ENCODE measurements at regions not wholly inside any gene's neighbourhood (a gene's known extent, or its start where the extent isn't known, plus 50 kb on each side); places are given as distances from the start of the nearest gene placed in this dataset.

DNA sequence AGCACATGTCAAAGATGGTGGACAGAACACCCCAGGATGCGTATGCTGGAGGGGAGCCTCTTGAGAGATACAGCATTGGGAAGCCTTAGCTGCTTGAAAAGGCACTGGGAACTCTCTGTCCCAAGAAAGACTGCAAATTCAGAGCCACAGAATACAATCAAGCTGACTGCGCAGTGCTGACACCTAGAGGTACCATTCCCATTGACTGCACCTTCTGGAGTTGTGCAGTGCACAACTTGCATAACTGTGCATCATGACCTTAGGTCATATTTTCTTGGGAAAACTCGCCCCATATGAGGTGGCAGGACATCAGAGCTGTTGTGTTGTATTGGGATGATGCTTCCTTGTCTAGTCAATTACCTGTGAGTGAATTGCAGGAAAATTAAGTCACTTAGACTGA is 646.5 kb upstream of the NOX3 start:
- DNase-seq = peak; percentile 28
- Mint-ChIP-seq H3K27me3 (ENCODE audit: insufficient read depth) (peaks cover 6% of the 10 kb centered on the region; the same call in 1 of the 2 replicates), H3K36me3 (ENCODE audit: low read depth) (no peaks in the 10 kb centered on the region)

DNA sequence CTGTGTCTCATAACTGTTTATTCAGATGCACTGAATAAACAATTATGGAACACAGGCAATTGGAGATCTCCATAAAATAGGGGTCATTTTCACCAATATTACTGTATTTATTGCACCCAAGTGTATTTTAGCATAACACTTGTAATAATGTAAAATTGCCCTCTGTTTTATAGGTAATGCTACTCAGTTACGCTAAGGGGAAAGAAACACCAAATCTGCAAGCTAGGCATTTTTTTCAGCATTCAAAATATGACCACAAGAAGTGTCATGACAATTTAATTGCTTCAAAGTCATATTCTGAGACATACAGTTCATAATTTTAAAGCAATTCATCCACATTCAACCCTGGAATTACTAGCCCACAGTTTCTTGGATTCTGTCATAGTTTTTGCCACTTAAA is 643.2 kb upstream of the NOX3 start:
- no peak overlapping the region for H3K27ac Mint-ChIP-seq
- TF ChIP-seq CTCF (IDR thresholded peaks at IDR 0.05) = no peak
- H3K4me3 Mint-ChIP-seq = no peak overlapping the region
- no peaks in the 10 kb centered on the region for H3K4me1 Mint-ChIP-seq (ENCODE audit: low read depth)
- DNase-seq = no peak
- no peaks in the 10 kb centered on the region for H3K36me3 Mint-ChIP-seq (ENCODE audit: low read depth)
- no peaks in the 10 kb centered on the region for H3K9me3 Mint-ChIP-seq
- H3K27me3 Mint-ChIP-seq (ENCODE audit: insufficient read depth) = no peaks in the 10 kb centered on the region; the same call in 1 of the 2 replicates

More for the DNA sequence above, 646.5 kb upstream of the NOX3 start:
- Mint-ChIP-seq H3K9me3 (no peaks in the 10 kb centered on the region), H3K4me1 (ENCODE audit: low read depth) (no peaks in the 10 kb centered on the region), H3K27ac (no peak overlapping the region), H3K4me3 (no peak overlapping the region)
- peak; percentile 70 for TF ChIP-seq CTCF (IDR thresholded peaks at IDR 0.05)

DNA sequence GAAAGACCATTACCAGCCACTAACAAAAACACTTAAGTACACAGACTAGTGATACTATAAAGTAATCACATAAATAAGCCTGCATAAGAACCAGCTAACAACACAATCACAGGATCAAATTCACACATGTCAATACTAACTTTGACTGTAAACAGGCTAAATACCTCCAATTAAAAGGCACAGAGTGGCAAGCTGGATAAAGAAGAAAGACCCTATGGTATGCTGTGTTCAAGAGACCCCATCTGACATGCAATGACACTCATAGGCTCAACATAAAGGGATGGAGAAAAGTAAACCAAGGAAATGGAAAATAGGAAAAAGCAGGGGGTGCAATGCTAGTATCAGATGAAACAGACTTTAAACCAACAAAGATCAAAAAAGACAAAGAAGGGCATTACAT is 631.8 kb upstream of the NOX3 start:
- H3K27ac Mint-ChIP-seq = no peak overlapping the region
- H3K36me3 Mint-ChIP-seq (ENCODE audit: low read depth) = no peaks in the 10 kb centered on the region
- no peak overlapping the region for H3K4me3 Mint-ChIP-seq
- H3K27me3 Mint-ChIP-seq (ENCODE audit: insufficient read depth) = no peaks in the 10 kb centered on the region; the same call in 1 of the 2 replicates
- TF ChIP-seq CTCF (IDR thresholded peaks at IDR 0.05) = no peak
- DNase-seq = no peak
- H3K4me1 Mint-ChIP-seq (ENCODE audit: low read depth) = no peaks in the 10 kb centered on the region
- H3K9me3 Mint-ChIP-seq = peaks cover 15% of the 10 kb centered on the region

DNA sequence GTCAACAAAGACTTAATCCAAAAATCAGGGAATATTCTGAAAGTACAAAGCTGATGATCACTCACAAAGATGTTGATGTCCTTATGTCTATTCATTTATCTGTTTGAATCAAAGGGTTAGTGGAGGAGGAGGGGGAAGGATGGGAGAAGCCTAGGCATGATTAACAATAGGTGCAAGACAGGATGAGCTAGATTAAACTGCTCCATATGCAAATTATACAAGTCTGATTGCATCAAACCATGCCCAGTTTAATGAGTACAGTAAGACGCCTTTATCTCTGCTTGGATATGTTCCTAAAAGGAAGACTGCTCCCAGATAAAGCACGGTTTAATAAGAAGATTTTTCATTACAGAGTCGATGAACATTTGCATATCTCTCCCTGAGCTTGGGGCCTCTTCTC is 626.4 kb upstream of the NOX3 start:
- Mint-ChIP-seq H3K4me3 (no peak overlapping the region), H3K36me3 (ENCODE audit: low read depth) (no peaks in the 10 kb centered on the region), H3K27me3 (ENCODE audit: insufficient read depth) (no peaks in the 10 kb centered on the region), H3K4me1 (ENCODE audit: low read depth) (no peaks in the 10 kb centered on the region), H3K9me3 (peaks cover 3% of the 10 kb centered on the region; the same call in 1 of the 2 replicates), H3K27ac (no peak overlapping the region)
- no peak for TF ChIP-seq CTCF (IDR thresholded peaks at IDR 0.05)
- DNase-seq = no peak

DNA sequence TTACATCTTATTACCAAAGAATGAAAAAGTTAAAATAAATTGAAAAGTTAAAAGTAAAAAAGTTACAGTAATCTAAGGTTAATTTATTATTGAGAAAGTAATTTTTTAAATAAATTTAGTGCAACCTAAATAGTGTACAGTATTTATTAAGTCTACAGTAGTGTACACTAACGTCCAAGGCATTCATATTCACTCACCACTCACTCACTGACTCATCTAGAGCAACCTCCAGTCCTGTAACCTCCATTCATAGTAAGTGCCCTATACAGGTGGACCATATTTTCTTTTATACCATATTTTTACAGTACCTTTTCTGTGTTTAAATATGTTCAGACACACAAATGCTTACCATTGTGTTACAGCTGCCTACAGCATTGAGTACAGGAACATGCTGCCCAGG is 624.7 kb upstream of the NOX3 start:
- TF ChIP-seq CTCF (IDR thresholded peaks at IDR 0.05) = no peak
- no peaks in the 10 kb centered on the region for H3K4me1 Mint-ChIP-seq (ENCODE audit: low read depth)
- no peak for DNase-seq

DNA sequence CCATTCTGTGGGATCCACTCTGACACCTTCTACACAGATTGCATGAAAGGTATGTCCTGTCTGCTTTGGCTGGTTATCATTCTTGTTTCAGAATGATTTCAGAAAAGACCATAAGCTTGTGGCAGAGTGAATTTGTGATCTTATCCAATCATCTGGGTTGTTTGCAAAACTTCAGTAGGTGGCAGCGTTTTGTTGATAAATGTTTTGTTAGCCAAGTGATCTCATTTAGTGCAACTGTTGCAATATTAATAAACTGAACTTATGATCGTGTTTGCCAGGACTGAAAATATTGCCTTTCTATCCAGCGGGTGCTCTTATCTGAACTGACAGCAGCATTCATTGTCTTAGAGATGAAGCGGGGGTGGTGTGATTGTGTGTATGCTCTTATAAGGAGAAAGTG is 613.2 kb upstream of the NOX3 start:
- Mint-ChIP-seq H3K27ac (no peak overlapping the region), H3K9me3 (no peaks in the 10 kb centered on the region), H3K27me3 (ENCODE audit: insufficient read depth) (peaks cover 2% of the 10 kb centered on the region; the same call in 1 of the 2 replicates), H3K4me1 (ENCODE audit: low read depth) (no peaks in the 10 kb centered on the region), H3K4me3 (no peak overlapping the region), H3K36me3 (ENCODE audit: low read depth) (no peaks in the 10 kb centered on the region)
- DNase-seq = no peak
- no peak for TF ChIP-seq CTCF (IDR thresholded peaks at IDR 0.05)

More for the DNA sequence above, 624.7 kb upstream of the NOX3 start:
- H3K27ac Mint-ChIP-seq = no peak overlapping the region
- no peak overlapping the region for H3K4me3 Mint-ChIP-seq
- H3K36me3 Mint-ChIP-seq (ENCODE audit: low read depth) = no peaks in the 10 kb centered on the region
- no peaks in the 10 kb centered on the region for H3K9me3 Mint-ChIP-seq
- no peaks in the 10 kb centered on the region for H3K27me3 Mint-ChIP-seq (ENCODE audit: insufficient read depth)

Measured in HFFc6 (cell line).